Right atrium auricular region (tissue), 2 donors: ENCODE measurements at regions not wholly inside any gene's neighbourhood (a gene's known extent, or its start where the extent isn't known, plus 50 kb on each side); places are given as distances from the start of the nearest gene placed in this dataset.

Source experiments
- DNase-seq: peaks from one replicate; pipeline ENCODE4 v3.0.0-alpha.2; 2019; ENCODE audit warnings: low spot score
- H3K27ac ChIP-seq, 2 donors: fragments of 200-600 bp; sonication (generic); 1 replicate in 1 of 2; 2 replicates in 1 of 2; pipeline ENCODE4 v1.5.1; 2016 to 2019
- H3K27me3 ChIP-seq, 2 donors: fragments of 200-600 bp; sonication (generic); one replicate each; pipeline versions ENCODE4 v1.5.1 to v1.6.0; 2017 to 2019
- H3K36me3 ChIP-seq: fragments of 200-600 bp; sonication (generic); one replicate; pipeline ENCODE4 v1.5.1; 2016
- H3K4me1 ChIP-seq, 2 donors: fragments of 200-600 bp; sonication (generic); one replicate each; pipeline versions ENCODE4 v1.5.1 to v1.6.0; 2017 to 2019
- H3K4me3 ChIP-seq, 2 donors: fragments of 200-600 bp; sonication (generic); 1 replicate in 1 of 2; 2 replicates in 1 of 2; pipeline ENCODE4 v1.5.1; 2017 to 2019; ENCODE audit warnings: mild to moderate bottlenecking in 1 of 2, moderate library complexity in 1 of 2
- H3K9me3 ChIP-seq, 2 donors: fragments of 200-600 bp; sonication (generic); one replicate each; pipeline ENCODE4 v1.5.1; 2019
- CTCF ChIP-seq, 2 donors: fragments of 200-600 bp; sonication (generic); IDR thresholded peaks; one replicate each; pipeline ENCODE4 v1.5.1; 2019; ENCODE audit warnings: antibody characterized with exemption in 2 of 2

DNA sequence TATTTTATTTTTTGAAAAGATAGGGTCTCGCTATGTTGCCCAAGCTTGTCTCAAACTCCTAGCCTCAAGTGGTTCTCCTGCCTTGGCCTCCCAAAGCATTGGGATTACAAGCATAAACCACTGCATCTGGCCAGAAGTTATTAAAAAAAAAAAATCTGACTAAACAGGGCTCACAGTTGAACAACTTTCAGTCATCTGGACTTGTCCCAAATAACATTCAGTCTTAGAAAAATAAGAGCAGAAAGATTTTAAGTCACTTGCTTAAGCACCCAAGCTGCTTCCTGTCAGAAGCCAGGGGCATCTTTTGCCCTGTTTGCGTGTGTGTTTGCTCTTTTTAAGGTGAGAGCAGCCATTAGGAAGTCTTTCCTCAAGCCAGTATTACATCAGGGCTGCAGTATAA is 286.8 kb downstream of the LMO4 start:
- no peak for TF ChIP-seq CTCF (IDR thresholded peaks at IDR 0.05)
- H3K27ac ChIP-seq, result no peak overlapping the region
- no peak for DNase-seq
- H3K4me1 ChIP-seq, result no peaks in the 10 kb centered on the region
- H3K36me3 ChIP-seq, result no peaks in the 10 kb centered on the region
- no peaks in the 10 kb centered on the region for H3K9me3 ChIP-seq
- H3K4me3 ChIP-seq, result no peak overlapping the region
- no peaks in the 10 kb centered on the region for H3K27me3 ChIP-seq

GRCh38 chr1:87615901-87616300 is 287.2 kb downstream of the LMO4 start:
- no peaks in the 10 kb centered on the region for H3K36me3 ChIP-seq
- DNase-seq, result no peak
- no peak overlapping the region for H3K27ac ChIP-seq
- H3K27me3 ChIP-seq, result no peaks in the 10 kb centered on the region
- H3K4me3 ChIP-seq, result no peak overlapping the region
- no peaks in the 10 kb centered on the region for H3K4me1 ChIP-seq
- no peak for TF ChIP-seq CTCF (IDR thresholded peaks at IDR 0.05)
- no peaks in the 10 kb centered on the region for H3K9me3 ChIP-seq

GRCh38 chr1:87620807-87621206 is 292.1 kb downstream of the LMO4 start:
- no peak for TF ChIP-seq CTCF (IDR thresholded peaks at IDR 0.05)
- H3K27ac ChIP-seq, result no peak overlapping the region

DNA sequence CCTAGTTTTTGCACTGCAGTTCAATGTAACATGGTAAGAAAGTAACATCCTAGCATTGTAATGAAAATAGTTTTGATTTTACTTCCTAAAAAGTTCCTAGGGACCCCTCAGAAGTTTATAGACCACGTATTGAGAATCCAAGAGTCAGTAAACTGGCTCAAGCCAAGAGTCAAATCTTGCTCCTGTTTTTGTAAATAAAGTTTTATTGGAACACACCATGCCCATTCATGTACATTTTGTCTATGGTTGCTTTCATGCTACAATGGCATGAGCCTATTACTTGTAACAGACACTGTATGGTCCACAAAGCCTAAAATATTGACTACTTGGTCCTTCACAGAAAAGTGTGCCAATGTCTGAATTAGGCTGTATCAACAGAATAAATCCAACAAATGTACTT is 301.0 kb downstream of the LMO4 start:
- H3K27me3 ChIP-seq, result no peaks in the 10 kb centered on the region
- TF ChIP-seq CTCF (IDR thresholded peaks at IDR 0.05), result no peak
- H3K36me3 ChIP-seq, result no peaks in the 10 kb centered on the region
- H3K27ac ChIP-seq, result no peak overlapping the region
- no peak overlapping the region for H3K4me3 ChIP-seq
- DNase-seq, result no peak
- H3K9me3 ChIP-seq, result no peaks in the 10 kb centered on the region
- no peaks in the 10 kb centered on the region for H3K4me1 ChIP-seq

More at GRCh38 chr1:87620807-87621206, 292.1 kb downstream of the LMO4 start:
- no peak for DNase-seq
- H3K9me3 ChIP-seq, result no peaks in the 10 kb centered on the region
- H3K4me3 ChIP-seq, result no peak overlapping the region
- no peaks in the 10 kb centered on the region for H3K36me3 ChIP-seq
- no peaks in the 10 kb centered on the region for H3K4me1 ChIP-seq
- H3K27me3 ChIP-seq, result no peaks in the 10 kb centered on the region

DNA sequence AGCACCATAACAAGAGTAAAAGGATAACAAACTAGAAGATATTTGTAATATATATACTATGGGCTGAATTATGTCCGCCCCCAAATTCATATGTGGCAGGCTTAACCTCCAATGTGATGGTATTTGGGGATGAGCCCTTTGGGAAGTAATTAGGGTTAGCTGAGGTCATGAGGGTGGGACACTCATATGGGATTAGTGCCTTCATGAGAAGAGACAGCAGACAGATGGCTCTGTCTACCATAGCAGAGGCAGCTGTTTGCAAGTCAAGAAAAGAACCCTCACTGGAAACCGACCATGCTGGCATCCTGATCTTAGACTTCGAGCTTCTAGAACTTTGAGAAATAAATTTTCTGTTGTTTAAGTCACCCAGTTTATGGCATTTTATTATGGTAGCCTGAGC is 303.6 kb downstream of the LMO4 start:
- H3K4me1 ChIP-seq, result no peaks in the 10 kb centered on the region
- no peak for DNase-seq
- H3K27ac ChIP-seq, result no peak overlapping the region
- no peak for TF ChIP-seq CTCF (IDR thresholded peaks at IDR 0.05)
- H3K27me3 ChIP-seq, result no peaks in the 10 kb centered on the region
- no peaks in the 10 kb centered on the region for H3K36me3 ChIP-seq
- no peaks in the 10 kb centered on the region for H3K9me3 ChIP-seq
- H3K4me3 ChIP-seq, result no peak overlapping the region

GRCh38 chr1:87636198-87636892 is 307.7 kb downstream of the LMO4 start:
- TF ChIP-seq CTCF (IDR thresholded peaks at IDR 0.05), result no peak
- H3K27me3 ChIP-seq, result no peaks in the 10 kb centered on the region
- no peak for DNase-seq

More at GRCh38 chr1:87636198-87636892, 307.7 kb downstream of the LMO4 start:
- Histone ChIP-seq H3K9me3 (no peaks in the 10 kb centered on the region), H3K4me3 (no peak overlapping the region), H3K27ac (no peak overlapping the region), H3K4me1 (no peaks in the 10 kb centered on the region), H3K36me3 (no peaks in the 10 kb centered on the region)
